MM.1S (cell line): ENCODE measurements at regions not wholly inside any gene's neighbourhood (a gene's known extent, or its start where the extent isn't known, plus 50 kb on each side); places are given as distances from the start of the nearest gene placed in this dataset.

ENCODE experiments used
- CTCF ChIP-seq: fragments of 300-600 bp; sonication (generic); IDR thresholded peaks from 2 replicates; pipeline ENCODE4 v1.5.1; 2016; ENCODE audit warnings: antibody characterized with exemption, low read length, mixed read lengths
- EZH2 ChIP-seq: fragments of 300-600 bp; sonication (generic); optimal IDR thresholded peaks from 2 replicates; pipeline ENCODE3; 2017; ENCODE audit warnings: low read depth, mild to moderate bottlenecking, antibody characterized with exemption, low read length, mixed read lengths

- TF ChIP-seq CTCF = no peak
- no peak for TF ChIP-seq EZH2
These were observed 270.5 kb downstream of the NPHP4 start for GRCh38 chr1:5721634-5722215.
